ENCODE measurements at regions not wholly inside any gene's neighbourhood (a gene's known extent, or its start where the extent isn't known, plus 50 kb on each side); places are given as distances from the start of the nearest gene placed in this dataset.

- H3K79me2 ChIP-seq (ENCODE audit: insufficient read depth, low read length), result no peaks in the 10 kb centered on the region
- H3K36me3 ChIP-seq (ENCODE audit: insufficient read depth, low read length), result no peaks in the 10 kb centered on the region
- no peaks in the 10 kb centered on the region for H3K4me1 ChIP-seq (ENCODE audit: insufficient read depth, low read length, poor library complexity, severe bottlenecking)
- no peaks in the 10 kb centered on the region for H3K27me3 ChIP-seq (ENCODE audit: insufficient read depth, low read length, poor library complexity, severe bottlenecking)
- no peak overlapping the region for H3K4me3 ChIP-seq (ENCODE audit: low read length, poor library complexity, severe bottlenecking)
- H3K9ac ChIP-seq (ENCODE audit: low read depth, low read length, poor library complexity, severe bottlenecking), result no peak overlapping the region
- TF ChIP-seq EZH2phosphoT487 (IDR thresholded peaks at IDR 0.05; ENCODE audit: borderline replicate concordance) (no peak), CTCF (conservative IDR thresholded peaks at IDR 0.05; ENCODE audit: low read length) (no peak)
- H3K9me3 ChIP-seq (ENCODE audit: insufficient read depth, low read depth, low read length), result no peaks in the 10 kb centered on the region
- no peaks in the 10 kb centered on the region for H4K20me1 ChIP-seq (ENCODE audit: insufficient read depth, low read length, poor library complexity, severe bottlenecking)
- H2AFZ ChIP-seq (ENCODE audit: low read length), result no peak overlapping the region
- H3K4me2 ChIP-seq (ENCODE audit: low read depth, low read length, poor library complexity, severe bottlenecking), result no peak overlapping the region
- H3F3A ChIP-seq (ENCODE audit: low read depth), result no peaks in the 10 kb centered on the region
- H3K9me2 ChIP-seq (replicated peaks; ENCODE audit: low read depth, low read length), result no peaks in the 10 kb centered on the region
Observed at GRCh38 chr9:107597743-107598217, 108.2 kb upstream of the KLF4 start.

GRCh38 chr9:107594908-107595530, 105.5 kb upstream of the KLF4 start:
- Histone ChIP-seq H3K36me3 (ENCODE audit: insufficient read depth, low read length) (no peaks in the 10 kb centered on the region), H4K20me1 (ENCODE audit: insufficient read depth, low read length, poor library complexity, severe bottlenecking) (no peaks in the 10 kb centered on the region), H3K4me3 (ENCODE audit: low read length, poor library complexity, severe bottlenecking) (no peak overlapping the region), H3K4me2 (ENCODE audit: low read depth, low read length, poor library complexity, severe bottlenecking) (no peak overlapping the region), H3K9me3 (ENCODE audit: insufficient read depth, low read depth, low read length) (no peaks in the 10 kb centered on the region), H3K27me3 (ENCODE audit: insufficient read depth, low read length, poor library complexity, severe bottlenecking) (no peaks in the 10 kb centered on the region), H3K4me1 (ENCODE audit: insufficient read depth, low read length, poor library complexity, severe bottlenecking) (no peaks in the 10 kb centered on the region), H3K9me2 (replicated peaks; ENCODE audit: low read depth, low read length) (no peaks in the 10 kb centered on the region), H3K79me2 (ENCODE audit: insufficient read depth, low read length) (no peaks in the 10 kb centered on the region), H3K9ac (ENCODE audit: low read depth, low read length, poor library complexity, severe bottlenecking) (no peak overlapping the region), H2AFZ (ENCODE audit: low read length) (no peak overlapping the region), H3F3A (ENCODE audit: low read depth) (no peaks in the 10 kb centered on the region)
- TF ChIP-seq EZH2phosphoT487 (IDR thresholded peaks at IDR 0.05; ENCODE audit: borderline replicate concordance) (no peak), CTCF (conservative IDR thresholded peaks at IDR 0.05; ENCODE audit: low read length) (no peak)

GRCh38 chr9:107593224-107593870, 103.8 kb upstream of the KLF4 start:
- no peaks in the 10 kb centered on the region for H3K4me1 ChIP-seq (ENCODE audit: insufficient read depth, low read length, poor library complexity, severe bottlenecking)
- no peak overlapping the region for H3K9ac ChIP-seq (ENCODE audit: low read depth, low read length, poor library complexity, severe bottlenecking)
- TF ChIP-seq CTCF (conservative IDR thresholded peaks at IDR 0.05; ENCODE audit: low read length) (no peak), EZH2phosphoT487 (IDR thresholded peaks at IDR 0.05; ENCODE audit: borderline replicate concordance) (no peak)

More at GRCh38 chr9:107593224-107593870, 103.8 kb upstream of the KLF4 start:
- Histone ChIP-seq H3K4me3 (ENCODE audit: low read length, poor library complexity, severe bottlenecking) (no peak overlapping the region), H3K9me2 (replicated peaks; ENCODE audit: low read depth, low read length) (no peaks in the 10 kb centered on the region), H4K20me1 (ENCODE audit: insufficient read depth, low read length, poor library complexity, severe bottlenecking) (no peaks in the 10 kb centered on the region), H3K4me2 (ENCODE audit: low read depth, low read length, poor library complexity, severe bottlenecking) (no peak overlapping the region), H3K9me3 (ENCODE audit: insufficient read depth, low read depth, low read length) (no peaks in the 10 kb centered on the region), H3K27me3 (ENCODE audit: insufficient read depth, low read length, poor library complexity, severe bottlenecking) (no peaks in the 10 kb centered on the region), H2AFZ (ENCODE audit: low read length) (no peak overlapping the region), H3K79me2 (ENCODE audit: insufficient read depth, low read length) (no peaks in the 10 kb centered on the region), H3F3A (ENCODE audit: low read depth) (no peaks in the 10 kb centered on the region), H3K36me3 (ENCODE audit: insufficient read depth, low read length) (no peaks in the 10 kb centered on the region)

Data from Loucy (cell line).